ENCODE measurements at regions not wholly inside any gene's neighbourhood (a gene's known extent, or its start where the extent isn't known, plus 50 kb on each side); places are given as distances from the start of the nearest gene placed in this dataset.

- TF ChIP-seq PRDM15 (CRISPR knock-in tag; IDR thresholded peaks at IDR 0.05) = no peak
- TF ChIP-seq MYBL2 (CRISPR knock-in tag; IDR thresholded peaks at IDR 0.05) = no peak
- no peak for TF ChIP-seq FOXJ3 (CRISPR knock-in tag; IDR thresholded peaks at IDR 0.05; ENCODE audit: borderline replicate concordance)
- TF ChIP-seq E2F1 (CRISPR knock-in tag; IDR thresholded peaks at IDR 0.05) = no peak
- TF ChIP-seq ZBTB43 (CRISPR knock-in tag; IDR thresholded peaks at IDR 0.05) = no peak
- TF ChIP-seq ZNF423 (CRISPR knock-in tag; IDR thresholded peaks at IDR 0.05) = no peak
- no peak for TF ChIP-seq USF2 (CRISPR knock-in tag; IDR thresholded peaks at IDR 0.05)
Observed at GRCh38 chr20:39627765-39628164, 665.6 kb downstream of the DHX35 start (continued).

- Mint-ChIP-seq H3K9me3 (0 out of 2 replicates have a peak, but pooled peaks cover 3% of the 10 kb centered on the region), H3K4me1 (0 out of 2 replicates have a peak, but pooled peaks cover 2% of the 10 kb centered on the region), H3K36me3 (no peaks in the 10 kb centered on the region), H3K27ac (no peak overlapping the region), H3K27me3 (ENCODE audit: low read depth) (no peaks in the 10 kb centered on the region; the same call in 1 of the 2 replicates), H3K4me3 (no peak overlapping the region)
- ChIA-PET CTCF (no interaction called here), POLR2A (no interaction called here)
- no peak for DNase-seq (ENCODE audit: low spot score)
- TF ChIP-seq ELF4 (CRISPR knock-in tag; IDR thresholded peaks at IDR 0.05; ENCODE audit: low read depth) (no peak), NR3C1 (CRISPR knock-in tag; conservative IDR thresholded peaks at IDR 0.05; ENCODE audit: low read depth) (no peak), FOXK1 (CRISPR knock-in tag; IDR thresholded peaks at IDR 0.05) (no peak), PRRX2 (CRISPR knock-in tag; IDR thresholded peaks at IDR 0.05) (no peak), NFATC4 (CRISPR knock-in tag; IDR thresholded peaks at IDR 0.05) (no peak), JUN (CRISPR knock-in tag; IDR thresholded peaks at IDR 0.05) (no peak), CREM (CRISPR knock-in tag; IDR thresholded peaks at IDR 0.05) (no peak), SMAD3 (CRISPR knock-in tag; IDR thresholded peaks at IDR 0.05; ENCODE audit: borderline replicate concordance) (no peak), FOXP1 (CRISPR knock-in tag; IDR thresholded peaks at IDR 0.05; ENCODE audit: borderline replicate concordance) (no peak)
- ATAC-seq = no peak
Observed at GRCh38 chr20:39624316-39624715, 662.2 kb downstream of the DHX35 start.

- ChIA-PET CTCF (no interaction called here), POLR2A (no interaction called here)
- H3K4me1 Mint-ChIP-seq = 0 out of 2 replicates have a peak, but pooled peaks cover 3% of the 10 kb centered on the region
- ATAC-seq = no peak
- TF ChIP-seq IRF1 (CRISPR knock-in tag; IDR thresholded peaks at IDR 0.05) (no peak), ATF3 (CRISPR knock-in tag; conservative IDR thresholded peaks at IDR 0.05) (no peak), ZNF423 (CRISPR knock-in tag; IDR thresholded peaks at IDR 0.05) (no peak), STAT6 (CRISPR knock-in tag; conservative IDR thresholded peaks at IDR 0.05; ENCODE audit: low read depth) (no peak)
- DNase-seq (ENCODE audit: low spot score) = no peak
- no peaks in the 10 kb centered on the region for H3K36me3 Mint-ChIP-seq
- H3K4me3 Mint-ChIP-seq = no peak overlapping the region
- no peaks in the 10 kb centered on the region; the same call in 1 of the 2 replicates for H3K27me3 Mint-ChIP-seq (ENCODE audit: low read depth)
- 0 out of 2 replicates have a peak, but pooled peaks cover 3% of the 10 kb centered on the region for H3K9me3 Mint-ChIP-seq
- no peak overlapping the region for H3K27ac Mint-ChIP-seq
Observed at GRCh38 chr20:39623584-39624234, 661.6 kb downstream of the DHX35 start.

Measured in WTC11 (cell line).